Keratinocyte (primary cell): ENCODE measurements at regions not wholly inside any gene's neighbourhood (a gene's known extent, or its start where the extent isn't known, plus 50 kb on each side); places are given as distances from the start of the nearest gene placed in this dataset.

Experiments used
- DNase-seq: peaks from one replicate; pipeline ENCODE4 v3.0.0-alpha.2; 2011; ENCODE audit warnings: low read depth, missing footprints, low spot score
- FAIRE-seq: peaks from 2 replicates; lab custom pipeline; 2011; peaks lifted over from hg19 to GRCh38; lab: Jason Lieb, UNC
- H2AFZ ChIP-seq: 2 replicates; pipeline ENCODE4 v1.6.0; 2012; ENCODE audit warnings: low read length, control low read depth, inconsistent platforms; ENCODE audit not compliant: control insufficient read depth
- H3K27ac ChIP-seq: 2 replicates; pipeline ENCODE4 v1.5.1; 2011; ENCODE audit warnings: low read length; ENCODE audit not compliant: control insufficient read depth, insufficient read depth
- H3K27me3 ChIP-seq: 3 replicates; pipeline ENCODE4 v1.6.0; 2011; ENCODE audit warnings: low read length; ENCODE audit not compliant: control insufficient read depth, insufficient read depth; ENCODE audit errors: extremely low read depth
- H3K36me3 ChIP-seq, 2 experiments: 2 replicates in 1 of 2; 3 replicates in 1 of 2; pipeline ENCODE4 v1.5.1; 2011; ENCODE audit warnings: low read length in 2 of 2, mild to moderate bottlenecking in 1 of 2; ENCODE audit not compliant: control insufficient read depth in 2 of 2, insufficient read depth in 2 of 2; ENCODE audit errors: extremely low read depth in 1 of 2
- H3K4me1 ChIP-seq: 3 replicates; pipeline ENCODE4 v1.5.1; 2011; ENCODE audit warnings: low read length; ENCODE audit not compliant: control insufficient read depth, insufficient read depth; ENCODE audit errors: extremely low read depth
- H3K4me2 ChIP-seq: 3 replicates; pipeline ENCODE4 v1.6.0; 2011; ENCODE audit warnings: low read depth, low read length; ENCODE audit not compliant: control insufficient read depth, insufficient read depth; ENCODE audit errors: extremely low read depth
- H3K4me3 ChIP-seq, 3 experiments: fragments of 200-600 bp in 1 of 3; sonication (generic) in 1 of 3; 2 replicates in 2 of 3; 3 replicates in 1 of 3; pipeline ENCODE4 v1.5.1; 2011 to 2016; ENCODE audit warnings: low read length in 3 of 3, mild to moderate bottlenecking in 3 of 3, control low read depth in 2 of 3, inconsistent platforms in 1 of 3, low read depth in 1 of 3, mixed read lengths in 1 of 3, mixed run types in 1 of 3, moderate library complexity in 1 of 3; ENCODE audit not compliant: control insufficient read depth in 2 of 3, insufficient read depth in 2 of 3; ENCODE audit errors: extremely low read depth in 1 of 3
- H3K79me2 ChIP-seq: 2 replicates; pipeline ENCODE4 v1.6.0; 2012; ENCODE audit warnings: low read length; ENCODE audit not compliant: control insufficient read depth, insufficient read depth
- H3K9ac ChIP-seq: 3 replicates; pipeline ENCODE4 v1.6.0; 2011; ENCODE audit warnings: low read length; ENCODE audit not compliant: control insufficient read depth, insufficient read depth; ENCODE audit errors: extremely low read depth
- H3K9me1 ChIP-seq: 3 replicates; pipeline ENCODE4 v1.6.0; 2011; ENCODE audit warnings: low read length; ENCODE audit not compliant: control insufficient read depth, insufficient read depth; ENCODE audit errors: extremely low read depth
- H3K9me3 ChIP-seq: 2 replicates; pipeline ENCODE4 v1.5.1; 2012; ENCODE audit warnings: low read depth, low read length; ENCODE audit not compliant: control insufficient read depth
- H4K20me1 ChIP-seq: 3 replicates; pipeline ENCODE4 v1.6.0; 2011; ENCODE audit warnings: low read length; ENCODE audit not compliant: control insufficient read depth, insufficient read depth; ENCODE audit errors: extremely low read depth
- EZH2 ChIP-seq: IDR thresholded peaks from one replicate; pipeline ENCODE4 v1.6.1; 2012; ENCODE audit warnings: inconsistent platforms, mild to moderate bottlenecking, low read length, moderate library complexity
- dilution Hi-C: fragments of 300-500 bp; cut with MboI; formaldehyde crosslinking; loops from one replicate; pipeline ENCODE4 v1.7.0; 2020; ENCODE audit warnings: low sequenced_read_pairs; ENCODE audit not compliant: extremely low pct_ligation_motif_present
- TF ChIP-seq, protein P1 (sequence below), 3 experiments: IDR thresholded peaks in 1 of 3; conservative IDR thresholded peaks in 1 of 3; optimal IDR thresholded peaks in 1 of 3; 2 replicates in 2 of 3; 3 replicates in 1 of 3; pipeline versions ENCODE3 to v1.5.1; 2011; ENCODE audit warnings: low read length in 3 of 3, mild to moderate bottlenecking in 3 of 3, moderate library complexity in 2 of 3, control low read depth in 1 of 3, inconsistent platforms in 1 of 3; ENCODE audit not compliant: insufficient read depth in 2 of 3; ENCODE audit errors: extremely low read depth in 1 of 3

DNA sequence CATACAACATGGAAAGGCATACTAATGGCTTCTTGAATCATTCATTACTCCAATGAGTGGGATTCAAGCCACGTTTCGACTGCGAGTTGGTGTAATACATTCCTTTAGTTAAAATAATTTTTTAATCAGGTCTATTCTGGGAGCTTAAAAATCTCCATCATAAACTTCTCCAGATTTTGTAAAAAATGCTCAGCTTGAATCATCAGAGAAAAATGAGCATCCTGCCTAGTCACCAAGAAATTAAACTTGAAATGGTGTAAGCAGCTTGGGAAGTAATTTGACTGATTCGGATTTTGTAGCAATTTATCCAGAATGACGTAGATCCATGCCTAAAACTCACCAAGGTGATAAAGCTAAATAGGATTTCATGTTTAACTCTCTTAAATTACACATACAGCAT is 165.7 kb downstream of the SLCO4C1 start:
- Histone ChIP-seq H3K4me1 (no peaks in the 10 kb centered on the region), H3K9ac (no peak overlapping the region), H3K27me3 (no peaks in the 10 kb centered on the region), H3K4me3 (no peak overlapping the region), H3K36me3 (no peaks in the 10 kb centered on the region), H3K4me2 (no peak overlapping the region), H3K27ac (no peak overlapping the region), H3K9me3 (no peaks in the 10 kb centered on the region), H4K20me1 (no peaks in the 10 kb centered on the region), H3K79me2 (no peaks in the 10 kb centered on the region), H3K9me1 (no peaks in the 10 kb centered on the region), H2AFZ (no peak overlapping the region)
- DNase-seq = no peak
- no peak for FAIRE-seq
- dilution Hi-C loops = no loop called here
- TF ChIP-seq, protein P1, sequence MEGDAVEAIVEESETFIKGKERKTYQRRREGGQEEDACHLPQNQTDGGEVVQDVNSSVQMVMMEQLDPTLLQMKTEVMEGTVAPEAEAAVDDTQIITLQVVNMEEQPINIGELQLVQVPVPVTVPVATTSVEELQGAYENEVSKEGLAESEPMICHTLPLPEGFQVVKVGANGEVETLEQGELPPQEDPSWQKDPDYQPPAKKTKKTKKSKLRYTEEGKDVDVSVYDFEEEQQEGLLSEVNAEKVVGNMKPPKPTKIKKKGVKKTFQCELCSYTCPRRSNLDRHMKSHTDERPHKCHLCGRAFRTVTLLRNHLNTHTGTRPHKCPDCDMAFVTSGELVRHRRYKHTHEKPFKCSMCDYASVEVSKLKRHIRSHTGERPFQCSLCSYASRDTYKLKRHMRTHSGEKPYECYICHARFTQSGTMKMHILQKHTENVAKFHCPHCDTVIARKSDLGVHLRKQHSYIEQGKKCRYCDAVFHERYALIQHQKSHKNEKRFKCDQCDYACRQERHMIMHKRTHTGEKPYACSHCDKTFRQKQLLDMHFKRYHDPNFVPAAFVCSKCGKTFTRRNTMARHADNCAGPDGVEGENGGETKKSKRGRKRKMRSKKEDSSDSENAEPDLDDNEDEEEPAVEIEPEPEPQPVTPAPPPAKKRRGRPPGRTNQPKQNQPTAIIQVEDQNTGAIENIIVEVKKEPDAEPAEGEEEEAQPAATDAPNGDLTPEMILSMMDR (optimal IDR thresholded peaks at IDR 0.05 in 1 of 3, IDR thresholded peaks at IDR 0.05 in 1 of 3, conservative IDR thresholded peaks at IDR 0.05 in 1 of 3; ENCODE audit: extremely low read depth in 1 of 3, insufficient read depth in 2 of 3, low read length in 3 of 3) = no peak
- no peak for TF ChIP-seq EZH2

DNA sequence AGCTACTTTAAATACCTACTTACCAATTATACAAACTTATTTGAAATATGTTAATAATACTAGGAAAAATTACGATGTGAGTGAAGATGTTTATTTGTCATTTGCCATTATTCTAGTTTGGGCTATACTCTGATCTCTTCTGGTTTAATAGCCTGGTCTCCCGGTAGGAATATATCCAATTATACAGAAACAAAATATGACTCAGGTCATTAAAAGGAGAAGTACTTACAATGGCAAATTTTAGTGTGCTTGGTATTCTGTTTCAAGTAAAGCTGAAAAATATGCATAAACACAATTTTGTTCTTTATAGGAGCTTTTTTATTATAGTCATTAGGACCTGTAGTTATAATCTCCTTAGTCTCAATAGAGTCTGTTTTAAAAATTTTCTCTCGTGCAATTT is 176.8 kb downstream of the SLCO4C1 start:
- no peak for FAIRE-seq
- Histone ChIP-seq H3K9me3 (no peaks in the 10 kb centered on the region), H3K79me2 (no peaks in the 10 kb centered on the region), H3K4me3 (no peak overlapping the region), H3K4me1 (no peaks in the 10 kb centered on the region), H2AFZ (no peak overlapping the region), H3K27ac (no peak overlapping the region), H3K27me3 (no peaks in the 10 kb centered on the region), H3K36me3 (no peaks in the 10 kb centered on the region), H3K9ac (no peak overlapping the region), H3K4me2 (no peak overlapping the region), H3K9me1 (no peaks in the 10 kb centered on the region), H4K20me1 (no peaks in the 10 kb centered on the region)
- dilution Hi-C loops = no loop called here
- TF ChIP-seq, protein P1 (optimal IDR thresholded peaks at IDR 0.05 in 1 of 3, IDR thresholded peaks at IDR 0.05 in 1 of 3, conservative IDR thresholded peaks at IDR 0.05 in 1 of 3; ENCODE audit: extremely low read depth in 1 of 3, insufficient read depth in 2 of 3, low read length in 3 of 3) = no peak
- no peak for TF ChIP-seq EZH2
- no peak for DNase-seq
